RWPE1 (cell line): ENCODE measurements at regions not wholly inside any gene's neighbourhood (a gene's known extent, or its start where the extent isn't known, plus 50 kb on each side); places are given as distances from the start of the nearest gene placed in this dataset.

Experiments used
- CTCF ChIA-PET: fragments of 350-600 bp; sonication (Branson Sonifier 250); formaldehyde crosslinking; extraction: SDS; loops from one replicate; lab custom pipeline; 2021; lab: Yijun Ruan, JAX
- POLR2A ChIA-PET: fragments of 400-600 bp; formaldehyde crosslinking; extraction: SDS; loops from one replicate; lab custom pipeline; 2020; ENCODE audit warnings: antibody characterized with exemption; ENCODE audit not compliant: low non-redundant PET; lab: Yijun Ruan, JAX
- DNase-seq: peaks from one replicate; pipeline ENCODE4 v3.0.0; 2012; ENCODE audit warnings: low spot score
- H3K27ac ChIP-seq: fragments of 450-650 bp; 2 replicates; pipeline ENCODE4 v1.5.1; 2017
- TF ChIP-seq, protein P1 (sequence below): fragments of 450-650 bp; conservative IDR thresholded peaks from 2 replicates; pipeline ENCODE4 v1.5.1; 2017; ENCODE audit warnings: low read depth, mild to moderate bottlenecking

DNA sequence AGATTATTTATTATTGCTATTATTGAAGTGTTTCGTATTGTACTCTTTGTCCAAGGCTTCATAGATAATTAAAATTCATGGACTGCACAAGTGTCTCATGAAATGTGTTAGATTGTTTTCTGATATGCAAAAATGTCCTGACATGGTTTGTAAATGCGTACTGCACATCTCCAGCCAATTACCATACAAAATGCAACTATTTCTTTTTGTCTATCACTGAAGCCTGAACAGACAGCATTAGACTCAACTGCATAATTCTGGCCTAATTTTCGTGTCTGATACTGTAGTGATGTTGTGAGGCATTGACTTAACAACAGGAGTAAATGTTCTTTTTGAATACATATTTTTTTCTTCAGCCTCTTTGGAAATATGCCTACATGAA is 498.2 kb upstream of the CD180 start:
- POLR2A ChIA-PET = no interaction called here

GRCh38 chr5:67693956-67694809 is 497.6 kb upstream of the CD180 start:
- DNase-seq = no peak
- POLR2A ChIA-PET = no interaction called here
- H3K27ac ChIP-seq = no peak overlapping the region
- TF ChIP-seq, protein P1, sequence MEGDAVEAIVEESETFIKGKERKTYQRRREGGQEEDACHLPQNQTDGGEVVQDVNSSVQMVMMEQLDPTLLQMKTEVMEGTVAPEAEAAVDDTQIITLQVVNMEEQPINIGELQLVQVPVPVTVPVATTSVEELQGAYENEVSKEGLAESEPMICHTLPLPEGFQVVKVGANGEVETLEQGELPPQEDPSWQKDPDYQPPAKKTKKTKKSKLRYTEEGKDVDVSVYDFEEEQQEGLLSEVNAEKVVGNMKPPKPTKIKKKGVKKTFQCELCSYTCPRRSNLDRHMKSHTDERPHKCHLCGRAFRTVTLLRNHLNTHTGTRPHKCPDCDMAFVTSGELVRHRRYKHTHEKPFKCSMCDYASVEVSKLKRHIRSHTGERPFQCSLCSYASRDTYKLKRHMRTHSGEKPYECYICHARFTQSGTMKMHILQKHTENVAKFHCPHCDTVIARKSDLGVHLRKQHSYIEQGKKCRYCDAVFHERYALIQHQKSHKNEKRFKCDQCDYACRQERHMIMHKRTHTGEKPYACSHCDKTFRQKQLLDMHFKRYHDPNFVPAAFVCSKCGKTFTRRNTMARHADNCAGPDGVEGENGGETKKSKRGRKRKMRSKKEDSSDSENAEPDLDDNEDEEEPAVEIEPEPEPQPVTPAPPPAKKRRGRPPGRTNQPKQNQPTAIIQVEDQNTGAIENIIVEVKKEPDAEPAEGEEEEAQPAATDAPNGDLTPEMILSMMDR = no peak
- CTCF ChIA-PET = no interaction called here

More for the DNA sequence above, 498.2 kb upstream of the CD180 start:
- CTCF ChIA-PET = no interaction called here
- TF ChIP-seq, protein P1 = no peak
- no peak overlapping the region for H3K27ac ChIP-seq
- DNase-seq = no peak

GRCh38 chr5:67686746-67687145 is 490.1 kb upstream of the CD180 start:
- ChIA-PET POLR2A (no interaction called here), CTCF (no interaction called here)
- H3K27ac ChIP-seq = no peak overlapping the region
- no peak for DNase-seq
- TF ChIP-seq, protein P1 = no peak

DNA sequence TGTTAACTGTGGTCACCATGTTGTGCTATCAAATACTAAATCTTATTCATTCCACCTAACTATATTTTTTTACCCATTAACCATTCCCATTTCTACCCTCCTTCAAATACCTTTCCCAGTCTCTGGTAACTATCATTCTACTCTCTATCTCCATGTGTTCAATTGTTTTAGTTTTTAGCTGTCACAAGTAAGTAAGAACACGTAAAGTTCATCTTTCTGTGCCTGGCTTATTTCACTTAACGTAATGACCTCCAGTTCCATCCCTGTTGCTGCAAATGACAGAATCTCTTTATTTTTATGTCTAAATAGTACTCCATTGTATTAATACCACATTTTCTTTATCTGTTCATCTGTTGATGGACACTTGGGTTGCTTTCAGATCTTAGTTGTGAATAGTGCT is 485.1 kb upstream of the CD180 start:
- TF ChIP-seq, protein P1 = no peak
- POLR2A ChIA-PET = no interaction called here
- no peak for DNase-seq
- no peak overlapping the region for H3K27ac ChIP-seq
- CTCF ChIA-PET = no interaction called here

- no peak for DNase-seq
Measured at GRCh38 chr5:67680099-67680498, 483.5 kb upstream of the CD180 start.

DNA sequence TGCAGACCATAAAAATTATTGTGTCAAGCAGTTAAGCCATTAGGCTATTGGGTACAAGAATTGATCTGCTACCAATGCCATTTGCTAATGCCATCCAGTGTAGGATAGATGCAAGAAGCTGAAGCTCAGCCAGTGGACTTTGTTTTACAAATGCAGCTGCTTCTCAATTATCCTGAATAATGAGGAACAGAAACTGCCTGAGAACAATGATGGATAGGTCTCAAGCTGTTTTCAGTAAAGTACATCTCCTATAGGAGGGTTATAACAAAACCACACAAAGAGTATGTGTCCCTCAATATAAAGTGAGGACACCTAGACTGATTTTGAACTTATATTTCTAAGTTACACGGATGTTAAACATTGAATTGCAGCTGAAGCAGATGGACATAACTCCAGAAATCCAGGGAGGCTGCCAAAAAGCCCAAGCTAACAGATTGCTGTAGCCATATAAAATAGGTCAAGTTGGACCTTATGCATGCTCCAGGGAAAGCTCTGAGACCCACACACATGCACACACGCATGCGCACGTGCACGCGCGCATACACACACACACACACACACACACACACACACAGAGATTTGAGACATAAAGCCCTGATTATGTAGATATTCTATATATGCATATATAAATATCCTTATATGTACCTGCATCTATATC is 482.7 kb upstream of the CD180 start:
- ChIA-PET POLR2A (no interaction called here), CTCF (no interaction called here)
- TF ChIP-seq, protein P1 = no peak
- no peak for DNase-seq
- no peak overlapping the region for H3K27ac ChIP-seq

More at GRCh38 chr5:67680099-67680498, 483.5 kb upstream of the CD180 start:
- CTCF ChIA-PET = no interaction called here
- POLR2A ChIA-PET = no interaction called here
- no peak overlapping the region for H3K27ac ChIP-seq
- TF ChIP-seq, protein P1 = no peak
